Mesothelial cell of epicardium (in vitro differentiated cells): ENCODE measurements at regions not wholly inside any gene's neighbourhood (a gene's known extent, or its start where the extent isn't known, plus 50 kb on each side); places are given as distances from the start of the nearest gene placed in this dataset.
A peak's percentile ranks its signal among the peaks of the same experiment; 100 is the strongest.

Experiments
- DNase-seq, 2 experiments: peaks; one replicate each; pipeline ENCODE4 v3.0.0; 2021; ENCODE audit warnings: low spot score in 2 of 2; ENCODE audit not compliant: unreplicated experiment in 2 of 2
- H3K27ac Mint-ChIP-seq: 2 replicates; pipeline ENCODE4 v1.8.0; 2021; ENCODE audit warnings: mixed read lengths
- H3K27me3 Mint-ChIP-seq: 2 replicates; pipeline ENCODE4 v1.8.0; 2021; ENCODE audit warnings: low read depth, mixed read lengths
- H3K36me3 Mint-ChIP-seq: 2 replicates; pipeline ENCODE4 v1.8.0; 2021; ENCODE audit warnings: mixed read lengths
- H3K4me1 Mint-ChIP-seq: 2 replicates; pipeline ENCODE4 v1.8.0; 2021; ENCODE audit warnings: mixed read lengths
- H3K4me3 Mint-ChIP-seq: 2 replicates; pipeline ENCODE4 v1.8.0; 2021; ENCODE audit warnings: mild to moderate bottlenecking, moderate library complexity, mixed read lengths
- H3K9me3 Mint-ChIP-seq: 2 replicates; pipeline ENCODE4 v1.8.0; 2021; ENCODE audit warnings: mixed read lengths
- TF ChIP-seq, protein P1 (sequence below): fragments of 200-600 bp; sonication (generic); IDR thresholded peaks from one replicate; pipeline ENCODE4 v1.5.0; 2021; ENCODE audit warnings: antibody characterized with exemption; ENCODE audit not compliant: unreplicated experiment

DNA sequence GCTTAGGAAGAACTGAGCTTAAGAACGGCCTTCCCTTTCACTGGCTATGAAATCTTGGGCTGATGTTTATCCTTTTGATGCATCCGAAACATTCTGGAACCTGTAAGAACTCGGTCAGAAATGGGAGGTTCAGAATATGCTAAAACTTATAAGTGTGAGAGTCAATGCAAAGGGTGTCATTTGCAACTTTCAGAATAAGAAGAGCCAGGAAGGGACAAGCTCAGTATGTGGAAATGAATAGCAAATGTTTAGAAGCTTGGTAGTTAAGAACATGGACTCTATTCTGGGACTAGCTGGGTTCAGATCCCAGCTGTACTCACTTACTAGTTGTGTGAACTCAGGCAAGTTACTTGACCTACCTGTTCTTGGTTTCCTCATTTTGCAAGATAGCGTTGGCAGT lies 234.1 kb downstream of the OMA1 start:
- DNase-seq: no peak
- peaks cover 5% of the 10 kb centered on the region for H3K4me1 Mint-ChIP-seq
- TF ChIP-seq, protein P1, sequence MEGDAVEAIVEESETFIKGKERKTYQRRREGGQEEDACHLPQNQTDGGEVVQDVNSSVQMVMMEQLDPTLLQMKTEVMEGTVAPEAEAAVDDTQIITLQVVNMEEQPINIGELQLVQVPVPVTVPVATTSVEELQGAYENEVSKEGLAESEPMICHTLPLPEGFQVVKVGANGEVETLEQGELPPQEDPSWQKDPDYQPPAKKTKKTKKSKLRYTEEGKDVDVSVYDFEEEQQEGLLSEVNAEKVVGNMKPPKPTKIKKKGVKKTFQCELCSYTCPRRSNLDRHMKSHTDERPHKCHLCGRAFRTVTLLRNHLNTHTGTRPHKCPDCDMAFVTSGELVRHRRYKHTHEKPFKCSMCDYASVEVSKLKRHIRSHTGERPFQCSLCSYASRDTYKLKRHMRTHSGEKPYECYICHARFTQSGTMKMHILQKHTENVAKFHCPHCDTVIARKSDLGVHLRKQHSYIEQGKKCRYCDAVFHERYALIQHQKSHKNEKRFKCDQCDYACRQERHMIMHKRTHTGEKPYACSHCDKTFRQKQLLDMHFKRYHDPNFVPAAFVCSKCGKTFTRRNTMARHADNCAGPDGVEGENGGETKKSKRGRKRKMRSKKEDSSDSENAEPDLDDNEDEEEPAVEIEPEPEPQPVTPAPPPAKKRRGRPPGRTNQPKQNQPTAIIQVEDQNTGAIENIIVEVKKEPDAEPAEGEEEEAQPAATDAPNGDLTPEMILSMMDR: no peak

DNA sequence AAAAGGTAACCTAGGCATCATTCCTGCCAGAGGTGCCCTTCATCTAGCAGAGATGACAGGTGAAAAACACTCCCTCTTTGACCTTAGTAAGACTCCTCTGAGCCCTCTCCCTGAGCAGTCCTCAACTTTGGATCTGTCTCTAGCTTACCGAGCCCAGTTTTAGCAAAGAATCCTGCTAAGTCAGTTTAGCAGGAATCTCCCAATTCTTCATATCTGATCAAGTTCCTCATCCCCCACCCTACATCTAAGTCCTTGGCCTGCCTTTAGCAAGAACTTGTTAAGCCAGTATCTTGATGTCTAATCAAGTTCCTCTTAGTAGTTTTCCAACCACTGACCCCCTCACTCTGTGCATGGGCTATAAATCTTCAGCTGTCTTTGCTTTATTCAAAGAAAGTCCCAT lies 235.6 kb downstream of the OMA1 start:
- DNase-seq: no peak
- TF ChIP-seq, protein P1: no peak
- H3K36me3 Mint-ChIP-seq: no peaks in the 10 kb centered on the region
- peaks cover 5% of the 10 kb centered on the region for H3K4me1 Mint-ChIP-seq
- peak overlapping the region; percentile 35 for H3K27ac Mint-ChIP-seq
- peaks cover 8% of the 10 kb centered on the region for H3K9me3 Mint-ChIP-seq
- no peaks in the 10 kb centered on the region for H3K27me3 Mint-ChIP-seq
- no peak overlapping the region for H3K4me3 Mint-ChIP-seq

More for the DNA sequence above, 234.1 kb downstream of the OMA1 start:
- no peak overlapping the region for H3K27ac Mint-ChIP-seq
- peaks cover 6% of the 10 kb centered on the region for H3K27me3 Mint-ChIP-seq
- peaks cover 8% of the 10 kb centered on the region for H3K9me3 Mint-ChIP-seq
- H3K4me3 Mint-ChIP-seq: no peak overlapping the region
- no peaks in the 10 kb centered on the region for H3K36me3 Mint-ChIP-seq

DNA sequence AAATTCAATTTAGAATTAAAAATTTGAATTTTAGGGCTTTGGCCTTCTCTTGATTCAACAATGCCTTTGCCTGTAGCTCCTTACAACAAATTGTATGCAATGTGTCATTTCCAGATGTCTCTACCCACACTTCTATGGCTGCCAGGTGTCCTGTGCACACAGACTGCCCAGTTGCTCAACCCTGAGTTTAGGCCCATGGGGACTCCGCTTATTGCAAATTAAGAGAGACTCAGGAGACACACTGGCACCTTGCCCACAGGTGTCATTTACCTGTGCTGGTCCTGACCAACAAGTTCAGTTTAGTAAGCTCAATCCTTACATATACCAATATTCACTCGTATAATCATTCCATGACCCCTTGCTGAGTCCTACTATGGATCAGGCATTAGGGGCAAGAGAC lies 236.1 kb downstream of the OMA1 start:
- H3K4me3 Mint-ChIP-seq: no peak overlapping the region
- H3K27ac Mint-ChIP-seq: no peak overlapping the region
- TF ChIP-seq, protein P1: no peak
- H3K27me3 Mint-ChIP-seq: no peaks in the 10 kb centered on the region
- no peak for DNase-seq
- peaks cover 5% of the 10 kb centered on the region for H3K4me1 Mint-ChIP-seq
- H3K36me3 Mint-ChIP-seq: no peaks in the 10 kb centered on the region
- H3K9me3 Mint-ChIP-seq: peaks cover 8% of the 10 kb centered on the region

DNA sequence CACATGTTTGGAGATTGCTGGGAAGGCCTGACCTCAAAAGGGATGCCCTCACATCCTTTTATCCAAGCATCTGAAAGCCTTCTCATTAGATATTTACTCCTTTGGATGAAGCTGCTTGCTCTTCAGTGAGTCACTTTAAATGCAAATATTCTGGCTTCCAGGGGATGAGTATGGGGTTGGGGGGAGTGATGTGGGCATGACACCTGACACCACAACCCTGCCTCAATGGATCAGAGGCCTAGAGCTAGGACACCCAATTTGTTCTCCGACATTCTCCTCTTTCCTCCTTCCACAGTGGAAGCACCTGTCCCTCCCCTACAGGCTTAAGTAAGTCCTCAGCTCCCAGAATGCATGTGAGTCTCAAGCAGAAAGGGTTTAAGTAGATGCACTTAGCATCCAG lies 238.3 kb downstream of the OMA1 start:
- peaks cover 3% of the 10 kb centered on the region for H3K27me3 Mint-ChIP-seq

DNA sequence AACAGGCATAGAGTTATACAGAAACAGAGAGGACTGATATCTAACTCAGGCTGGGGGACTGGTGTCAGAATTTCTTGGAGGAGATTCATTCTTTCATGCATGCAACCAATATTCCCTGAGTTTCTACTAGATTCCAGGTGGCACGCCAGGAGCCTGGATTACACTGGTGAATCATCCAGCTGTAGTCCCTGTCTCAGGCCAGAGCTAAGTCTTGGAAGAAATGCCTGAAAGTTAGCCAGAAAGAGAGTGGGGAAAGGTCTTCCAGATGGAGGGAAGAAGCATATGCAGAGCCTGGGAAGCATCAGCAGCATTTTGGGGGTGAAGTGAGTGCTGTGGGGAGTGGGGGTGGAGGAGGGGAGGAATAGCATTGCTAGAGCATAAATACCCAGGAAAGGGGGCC lies 239.1 kb downstream of the OMA1 start:
- Mint-ChIP-seq H3K9me3 (peaks cover 8% of the 10 kb centered on the region), H3K4me1 (peaks cover 5% of the 10 kb centered on the region), H3K36me3 (no peaks in the 10 kb centered on the region), H3K27ac (no peak overlapping the region), H3K4me3 (no peak overlapping the region), H3K27me3 (peaks cover 3% of the 10 kb centered on the region)
- TF ChIP-seq, protein P1: no peak
- no peak for DNase-seq

More for the DNA sequence above, 238.3 kb downstream of the OMA1 start:
- TF ChIP-seq, protein P1: no peak
- Mint-ChIP-seq H3K36me3 (no peaks in the 10 kb centered on the region), H3K4me3 (no peak overlapping the region), H3K9me3 (peaks cover 8% of the 10 kb centered on the region), H3K27ac (no peak overlapping the region), H3K4me1 (peaks cover 5% of the 10 kb centered on the region)
- no peak for DNase-seq

DNA sequence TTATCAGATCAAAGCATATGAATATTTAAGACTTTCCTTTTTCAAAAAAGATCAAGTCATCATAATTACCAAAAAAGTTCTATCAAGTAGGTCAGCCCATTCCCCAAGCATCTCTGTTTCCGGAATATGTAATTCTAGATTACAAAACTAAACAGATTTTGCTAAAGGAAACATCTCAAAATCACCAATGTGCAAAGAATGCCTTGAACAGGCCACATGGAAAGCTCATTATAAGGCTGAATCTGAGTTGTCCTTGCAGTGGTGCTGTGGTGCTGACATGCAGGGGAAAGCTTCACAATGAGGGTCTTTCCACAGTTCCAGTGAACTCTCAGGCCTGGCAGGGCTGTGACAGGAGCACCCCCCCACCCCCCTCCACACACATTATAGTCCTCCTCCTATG lies 240.9 kb downstream of the OMA1 start:
- no peak overlapping the region for H3K27ac Mint-ChIP-seq
- peaks cover 3% of the 10 kb centered on the region for H3K27me3 Mint-ChIP-seq
- no peaks in the 10 kb centered on the region for H3K9me3 Mint-ChIP-seq
- TF ChIP-seq, protein P1: no peak
- no peak for DNase-seq
- no peak overlapping the region for H3K4me3 Mint-ChIP-seq
- no peaks in the 10 kb centered on the region for H3K4me1 Mint-ChIP-seq
- H3K36me3 Mint-ChIP-seq: no peaks in the 10 kb centered on the region
